Lower lobe of right lung (tissue), 2 donors: ENCODE measurements at regions not wholly inside any gene's neighbourhood (a gene's known extent, or its start where the extent isn't known, plus 50 kb on each side); places are given as distances from the start of the nearest gene placed in this dataset.

Experiments
- ATAC-seq, 2 donors: fragments of 200-7000 bp; cut with Tn5 transposase; one replicate each; pipeline ENCODE4 v1.9.1; 2020 to 2022; ENCODE audit warnings: mild to moderate bottlenecking in 2 of 2, moderate library complexity in 2 of 2
- DNase-seq: peaks from one replicate; pipeline ENCODE4 v3.0.0-alpha.2; 2020
- H3K27ac ChIP-seq: fragments of 200-600 bp; one replicate; pipeline ENCODE4 v1.8.0; 2022
- H3K27me3 ChIP-seq: fragments of 200-600 bp; one replicate; pipeline ENCODE4 v1.8.0; 2022; ENCODE audit warnings: low read depth
- H3K36me3 ChIP-seq: fragments of 200-600 bp; one replicate; pipeline ENCODE4 v1.8.0; 2022; ENCODE audit warnings: mild to moderate bottlenecking
- H3K4me1 ChIP-seq: fragments of 200-600 bp; one replicate; pipeline ENCODE4 v1.8.0; 2022
- H3K4me3 ChIP-seq: fragments of 200-600 bp; one replicate; pipeline ENCODE4 v1.8.0; 2022; ENCODE audit warnings: mild to moderate bottlenecking
- H3K9me3 ChIP-seq: fragments of 200-600 bp; one replicate; pipeline ENCODE4 v1.8.0; 2022
- intact Hi-C: fragments of 100-400 bp; cut with DNase I; formaldehyde crosslinking; loops from one replicate; pipeline ENCODE4 v1.11.0; 2022
- TF ChIP-seq, protein P1 (sequence below): fragments of 200-600 bp; IDR thresholded peaks from one replicate; pipeline ENCODE4 v1.8.0; 2022; ENCODE audit warnings: antibody characterized with exemption, mild to moderate bottlenecking
- donor health status: DM: no; HTN: yes; CAD: no; lungs with severe emphysema.

DNA sequence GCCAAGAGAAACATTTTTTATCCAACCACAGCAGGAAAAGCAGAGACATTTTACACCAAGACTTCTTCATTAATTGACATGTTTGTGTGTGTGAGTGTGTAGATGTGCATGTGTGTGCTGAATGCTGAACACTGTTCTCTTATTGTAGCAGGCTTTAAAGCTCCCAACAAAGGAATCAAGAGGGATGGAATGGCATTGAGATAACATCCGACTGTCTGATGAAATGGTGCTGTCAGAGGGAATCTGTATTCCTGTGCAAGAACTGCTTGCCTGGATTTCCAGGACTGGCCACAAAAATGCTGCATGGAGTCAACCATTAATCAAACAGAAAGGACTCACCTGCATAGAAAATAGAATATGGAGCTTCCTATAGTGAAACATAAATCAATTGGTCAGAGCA lies 354.0 kb downstream of the UQCRFS1 start:
- no peaks in the 10 kb centered on the region for H3K9me3 ChIP-seq
- intact Hi-C loops, result no loop called here
- ATAC-seq, result no peak
- TF ChIP-seq, protein P1, sequence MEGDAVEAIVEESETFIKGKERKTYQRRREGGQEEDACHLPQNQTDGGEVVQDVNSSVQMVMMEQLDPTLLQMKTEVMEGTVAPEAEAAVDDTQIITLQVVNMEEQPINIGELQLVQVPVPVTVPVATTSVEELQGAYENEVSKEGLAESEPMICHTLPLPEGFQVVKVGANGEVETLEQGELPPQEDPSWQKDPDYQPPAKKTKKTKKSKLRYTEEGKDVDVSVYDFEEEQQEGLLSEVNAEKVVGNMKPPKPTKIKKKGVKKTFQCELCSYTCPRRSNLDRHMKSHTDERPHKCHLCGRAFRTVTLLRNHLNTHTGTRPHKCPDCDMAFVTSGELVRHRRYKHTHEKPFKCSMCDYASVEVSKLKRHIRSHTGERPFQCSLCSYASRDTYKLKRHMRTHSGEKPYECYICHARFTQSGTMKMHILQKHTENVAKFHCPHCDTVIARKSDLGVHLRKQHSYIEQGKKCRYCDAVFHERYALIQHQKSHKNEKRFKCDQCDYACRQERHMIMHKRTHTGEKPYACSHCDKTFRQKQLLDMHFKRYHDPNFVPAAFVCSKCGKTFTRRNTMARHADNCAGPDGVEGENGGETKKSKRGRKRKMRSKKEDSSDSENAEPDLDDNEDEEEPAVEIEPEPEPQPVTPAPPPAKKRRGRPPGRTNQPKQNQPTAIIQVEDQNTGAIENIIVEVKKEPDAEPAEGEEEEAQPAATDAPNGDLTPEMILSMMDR, result no peak
- no peaks in the 10 kb centered on the region for H3K4me1 ChIP-seq
- H3K36me3 ChIP-seq, result no peaks in the 10 kb centered on the region
- no peak overlapping the region for H3K27ac ChIP-seq
- no peaks in the 10 kb centered on the region for H3K27me3 ChIP-seq
- no peak overlapping the region for H3K4me3 ChIP-seq
- DNase-seq, result no peak

- H3K9me3 ChIP-seq, result no peaks in the 10 kb centered on the region
- H3K4me1 ChIP-seq, result no peaks in the 10 kb centered on the region
- ATAC-seq (no peak), DNase-seq (no peak)
- H3K4me3 ChIP-seq, result no peak overlapping the region
- no peak overlapping the region for H3K27ac ChIP-seq
- no peaks in the 10 kb centered on the region for H3K36me3 ChIP-seq
- intact Hi-C loops, result no loop called here
- TF ChIP-seq, protein P1, result no peak
- no peaks in the 10 kb centered on the region for H3K27me3 ChIP-seq
Measured at GRCh38 chr19:28857967-28858366, 355.0 kb downstream of the UQCRFS1 start.

GRCh38 chr19:28855216-28855615 lies 357.7 kb downstream of the UQCRFS1 start:
- no peak for DNase-seq
- no peak overlapping the region for H3K4me3 ChIP-seq
- no peaks in the 10 kb centered on the region for H3K36me3 ChIP-seq
- no peak for ATAC-seq
- intact Hi-C loops, result no loop called here
- no peaks in the 10 kb centered on the region for H3K9me3 ChIP-seq
- TF ChIP-seq, protein P1, result no peak
- H3K27me3 ChIP-seq, result no peaks in the 10 kb centered on the region
- no peaks in the 10 kb centered on the region for H3K4me1 ChIP-seq
- H3K27ac ChIP-seq, result no peak overlapping the region

- no peak for ATAC-seq
- TF ChIP-seq, protein P1, result no peak
Measured at GRCh38 chr19:28847468-28847867, 365.5 kb downstream of the UQCRFS1 start.

DNA sequence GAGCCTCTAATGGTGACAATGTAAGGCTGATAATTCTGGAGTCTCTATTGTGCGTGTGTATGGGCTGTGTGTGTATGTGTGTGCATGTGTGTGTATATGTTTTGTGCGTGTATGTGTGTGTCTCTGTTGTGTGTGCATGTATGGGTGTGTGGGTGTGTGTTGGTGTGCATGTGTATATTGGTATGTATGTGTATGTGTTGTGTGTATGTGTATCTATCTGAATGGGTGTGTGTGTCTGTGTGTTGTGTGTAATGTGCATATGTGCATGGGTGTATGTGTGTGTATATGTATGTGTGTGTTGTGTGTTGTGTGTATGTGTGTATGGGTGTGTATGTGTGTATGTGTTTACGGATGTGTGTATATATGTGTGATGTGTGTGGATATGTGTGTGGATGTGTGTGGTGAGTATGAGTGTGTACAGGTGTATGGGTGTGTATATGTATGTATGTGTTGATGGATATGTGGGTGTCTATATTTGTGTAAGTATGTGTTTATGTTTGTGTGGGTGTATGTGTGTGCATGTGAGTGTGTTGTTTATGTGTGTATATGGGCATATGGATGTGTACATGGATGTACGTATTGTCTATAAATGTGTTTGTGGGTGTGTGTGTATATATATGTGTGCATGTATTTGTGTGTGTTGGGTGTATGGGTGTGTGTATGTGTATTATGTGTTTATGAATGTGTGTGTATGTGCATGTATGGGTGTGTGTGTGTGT lies 366.7 kb downstream of the UQCRFS1 start:
- intact Hi-C loops, result no loop called here
- no peaks in the 10 kb centered on the region for H3K4me1 ChIP-seq
- TF ChIP-seq, protein P1, result no peak
- H3K9me3 ChIP-seq, result no peaks in the 10 kb centered on the region
- H3K36me3 ChIP-seq, result no peaks in the 10 kb centered on the region
- no peak overlapping the region for H3K4me3 ChIP-seq
- no peak for ATAC-seq
- no peaks in the 10 kb centered on the region for H3K27me3 ChIP-seq
- no peak for DNase-seq
- no peak overlapping the region for H3K27ac ChIP-seq

More at GRCh38 chr19:28847468-28847867, 365.5 kb downstream of the UQCRFS1 start:
- Histone ChIP-seq H3K27ac (no peak overlapping the region), H3K27me3 (no peaks in the 10 kb centered on the region), H3K4me3 (no peak overlapping the region), H3K4me1 (no peaks in the 10 kb centered on the region), H3K9me3 (no peaks in the 10 kb centered on the region), H3K36me3 (no peaks in the 10 kb centered on the region)
- intact Hi-C loops, result no loop called here
- DNase-seq, result no peak
